Suprapubic skin (tissue), 4 donors: ENCODE measurements at regions not wholly inside any gene's neighbourhood (a gene's known extent, or its start where the extent isn't known, plus 50 kb on each side); places are given as distances from the start of the nearest gene placed in this dataset.

Source experiments
- CTCF ChIP-seq, 2 donors: fragments of 200-600 bp in 1 of 2; fragments of 450-650 bp in 1 of 2; sonication (generic) in 1 of 2; IDR thresholded peaks; one replicate each; pipeline ENCODE4 v1.5.1; 2016 to 2019; ENCODE audit warnings: antibody characterized with exemption in 2 of 2, mild to moderate bottlenecking in 1 of 2, moderate library complexity in 1 of 2
- POLR2A ChIP-seq, 2 donors: fragments of 450-650 bp; IDR thresholded peaks; one replicate each; pipeline ENCODE4 v1.6.1; 2017; ENCODE audit warnings: antibody characterized with exemption in 2 of 2, mild to moderate bottlenecking in 2 of 2, moderate library complexity in 2 of 2
- POLR2AphosphoS5 ChIP-seq, 3 donors: sonication (generic); formaldehyde crosslinking; IDR thresholded peaks; one replicate each; pipeline ENCODE4 v1.6.1; 2017; ENCODE audit warnings: antibody characterized with exemption in 3 of 3

GRCh38 chr9:79123415-79123814 is 448.4 kb upstream of the TLE4 start:
- TF ChIP-seq CTCF (IDR thresholded peaks at IDR 0.05) (no peak), POLR2A (IDR thresholded peaks at IDR 0.05) (no peak), POLR2AphosphoS5 (IDR thresholded peaks at IDR 0.05) (no peak)
